ENCODE measurements at regions not wholly inside any gene's neighbourhood (a gene's known extent, or its start where the extent isn't known, plus 50 kb on each side); places are given as distances from the start of the nearest gene placed in this dataset.

DNA sequence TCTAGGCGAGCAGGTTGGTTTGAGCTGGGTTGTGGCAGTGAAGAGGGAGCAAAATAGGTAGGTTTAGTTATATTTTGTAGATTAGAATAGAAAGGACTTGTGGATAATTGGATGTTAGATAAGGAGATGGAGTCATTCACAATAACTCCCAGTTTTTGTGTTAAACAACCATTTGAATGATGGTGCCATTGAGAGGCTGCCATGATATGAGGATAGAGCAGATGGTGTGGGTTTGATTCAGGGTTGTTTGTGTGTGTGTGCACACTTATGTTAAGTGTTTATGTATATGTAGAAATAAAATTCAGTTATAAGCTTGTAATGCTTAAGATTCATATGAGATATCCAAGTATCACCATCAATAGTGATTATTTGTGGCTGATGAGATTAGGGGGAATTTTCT is 166.6 kb downstream of the NXPE2 start:
- no peak for TF ChIP-seq POLR2AphosphoS5 (IDR thresholded peaks at IDR 0.05; ENCODE audit: borderline replicate concordance, low read depth, low read length)
- TF ChIP-seq FOXP2 (optimal IDR thresholded peaks at IDR 0.05; ENCODE audit: control extremely low read depth, extremely low read length, insufficient read depth): no peak
- TF ChIP-seq EZH2 (IDR thresholded peaks at IDR 0.05): no peak
